Left lung (tissue), 4 donors: ENCODE measurements at regions not wholly inside any gene's neighbourhood (a gene's known extent, or its start where the extent isn't known, plus 50 kb on each side); places are given as distances from the start of the nearest gene placed in this dataset.

Experiments
- ATAC-seq: fragments of 200-7000 bp; cut with Tn5 transposase; one replicate; pipeline ENCODE4 v1.9.1; 2020; ENCODE audit warnings: moderate library complexity
- DNase-seq, 4 donors: peaks; one replicate each; pipeline ENCODE4 v3.0.0-alpha.2; 2013 to 2020
- H3K27ac ChIP-seq, 2 donors: fragments of 200-600 bp; sonication (generic) in 1 of 2; one replicate each; pipeline versions ENCODE4 v1.5.0 to v1.8.0; 2020 to 2021
- H3K27me3 ChIP-seq, 2 donors: fragments of 200-600 bp; sonication (generic) in 1 of 2; one replicate each; pipeline versions ENCODE4 v1.5.0 to v1.8.0; 2020 to 2021
- H3K36me3 ChIP-seq, 2 donors: fragments of 200-600 bp; sonication (generic) in 1 of 2; one replicate each; pipeline versions ENCODE4 v1.5.0 to v1.8.0; 2020 to 2021
- H3K4me1 ChIP-seq, 2 donors: fragments of 200-600 bp; one replicate each; pipeline ENCODE4 v1.8.0; 2021
- H3K4me3 ChIP-seq, 2 donors: fragments of 200-600 bp; sonication (generic) in 1 of 2; one replicate each; pipeline versions ENCODE4 v1.5.0 to v1.8.0; 2020 to 2021; ENCODE audit warnings: mild to moderate bottlenecking in 1 of 2
- H3K9me3 ChIP-seq, 2 donors: fragments of 200-600 bp; sonication (generic) in 1 of 2; one replicate each; pipeline versions ENCODE4 v1.5.0 to v1.8.0; 2020 to 2021
- CTCF ChIP-seq, 2 donors: fragments of 200-600 bp; sonication (generic) in 1 of 2; IDR thresholded peaks; one replicate each; pipeline versions ENCODE4 v1.5.0 to v1.8.0; 2021; ENCODE audit warnings: antibody characterized with exemption in 2 of 2
- intact Hi-C, 2 donors: fragments of 100-400 bp; cut with DNase I; formaldehyde crosslinking; loops; one replicate each; pipeline versions ENCODE4 v1.11.2 to v1.14.2; 2022
- donor health status: DM: no; HTN: yes; CAD: no.
- donor health status: DM: no; HTN: no; CAD: no.

- no peaks in the 10 kb centered on the region for H3K36me3 ChIP-seq
- no peaks in the 10 kb centered on the region for H3K4me1 ChIP-seq
- peaks cover 0 to 27% of the 10 kb centered on the region in 2 donors for H3K9me3 ChIP-seq
- no peak overlapping the region for H3K27ac ChIP-seq
- no peak overlapping the region for H3K4me3 ChIP-seq
- intact Hi-C loops: no loop called here
- peaks cover 0 to 14% of the 10 kb centered on the region in 2 donors for H3K27me3 ChIP-seq
- DNase-seq: no peak
- TF ChIP-seq CTCF (IDR thresholded peaks at IDR 0.05): no peak
- no peak for ATAC-seq
These were observed 125.0 kb upstream of the FOXK1 start for GRCh38 chr7:4556868-4557793.

- Histone ChIP-seq H3K4me3 (no peak overlapping the region), H3K27me3 (peaks cover 0 to 14% of the 10 kb centered on the region in 2 donors), H3K9me3 (no peaks in the 10 kb centered on the region), H3K36me3 (no peaks in the 10 kb centered on the region), H3K27ac (no peak overlapping the region), H3K4me1 (no peaks in the 10 kb centered on the region)
- ATAC-seq: no peak
- DNase-seq: no peak
- intact Hi-C loops: no loop called here
- TF ChIP-seq CTCF (IDR thresholded peaks at IDR 0.05): no peak
These were observed 120.3 kb upstream of the FOXK1 start for GRCh38 chr7:4561795-4562194.

- ATAC-seq (no peak), DNase-seq (no peak)
- no peaks in the 10 kb centered on the region for H3K9me3 ChIP-seq
- no peaks in the 10 kb centered on the region for H3K27me3 ChIP-seq
- H3K4me1 ChIP-seq: no peaks in the 10 kb centered on the region
- intact Hi-C loops: no loop called here
- TF ChIP-seq CTCF (IDR thresholded peaks at IDR 0.05): no peak
- H3K4me3 ChIP-seq: no peak overlapping the region
- no peak overlapping the region for H3K27ac ChIP-seq
- no peaks in the 10 kb centered on the region for H3K36me3 ChIP-seq
These were observed 115.4 kb upstream of the FOXK1 start for GRCh38 chr7:4566714-4567113.

- H3K36me3 ChIP-seq: no peaks in the 10 kb centered on the region
- H3K27me3 ChIP-seq: no peaks in the 10 kb centered on the region
- no peak for DNase-seq
- no peak for ATAC-seq
- no peaks in the 10 kb centered on the region for H3K4me1 ChIP-seq
- intact Hi-C loops: no loop called here
- TF ChIP-seq CTCF (IDR thresholded peaks at IDR 0.05): no peak
- no peak overlapping the region for H3K27ac ChIP-seq
- peaks cover 0 to 2% of the 10 kb centered on the region in 2 donors for H3K9me3 ChIP-seq
- H3K4me3 ChIP-seq: no peak overlapping the region
These were observed 107.2 kb upstream of the FOXK1 start for GRCh38 chr7:4574851-4575250.

- intact Hi-C loops: no loop called here
- no peak overlapping the region for H3K27ac ChIP-seq
- no peaks in the 10 kb centered on the region for H3K27me3 ChIP-seq
- no peaks in the 10 kb centered on the region for H3K36me3 ChIP-seq
- ATAC-seq (no peak), DNase-seq (no peak)
- H3K4me1 ChIP-seq: no peaks in the 10 kb centered on the region
- H3K4me3 ChIP-seq: no peak overlapping the region
- TF ChIP-seq CTCF (IDR thresholded peaks at IDR 0.05): no peak
- H3K9me3 ChIP-seq: peaks cover 0 to 2% of the 10 kb centered on the region in 2 donors
These were observed 106.8 kb upstream of the FOXK1 start for GRCh38 chr7:4575254-4575653.
